ENCODE measurements at regions not wholly inside any gene's neighbourhood (a gene's known extent, or its start where the extent isn't known, plus 50 kb on each side); places are given as distances from the start of the nearest gene placed in this dataset.

GRCh38 chr16:82259731-82260130, 89.7 kb upstream of the MPHOSPH6 start:
- TF ChIP-seq CTCF (conservative IDR thresholded peaks at IDR 0.05) (no peak), EZH2 (IDR thresholded peaks at IDR 0.05; ENCODE audit: low read depth) (no peak)

Data from PC-9 (cell line).